HG03039 (cell line): ENCODE measurements at regions not wholly inside any gene's neighbourhood (a gene's known extent, or its start where the extent isn't known, plus 50 kb on each side); places are given as distances from the start of the nearest gene placed in this dataset.

ENCODE experiments used
- ATAC-seq: cut with Tn5 transposase; IDR thresholded peaks from one replicate; pipeline ENCODE4 v1.9.1; 2021; ENCODE audit warnings: mild to moderate bottlenecking, moderate library complexity; ENCODE audit not compliant: unreplicated experiment

DNA sequence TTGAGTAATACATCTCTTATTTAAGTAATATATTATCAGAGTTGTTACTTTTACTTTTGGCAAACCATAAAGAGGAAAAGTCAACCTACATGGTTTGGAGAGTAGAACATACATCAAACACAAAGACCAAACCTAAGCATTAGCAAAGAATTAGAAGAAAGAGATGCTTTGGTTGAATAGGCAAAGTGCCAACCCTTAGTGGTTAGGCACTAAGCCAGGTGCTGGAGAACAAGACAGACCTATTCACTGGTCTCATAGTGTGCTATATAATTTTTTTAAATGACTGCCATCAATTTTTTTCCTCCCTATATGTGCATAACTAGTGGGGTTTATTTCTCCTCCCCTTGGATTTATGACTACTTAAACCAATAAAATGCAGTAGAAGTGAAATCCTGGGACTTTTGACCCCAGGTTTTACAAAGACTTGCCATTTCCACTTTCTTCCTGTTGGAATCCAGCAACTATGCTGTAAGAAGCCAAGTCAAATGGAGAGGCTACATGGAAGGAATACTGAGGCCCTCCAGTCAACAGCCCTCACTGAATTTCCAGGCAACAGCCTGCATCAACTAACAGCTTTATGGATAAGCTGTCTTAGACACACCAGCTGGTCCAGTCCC lies 69.8 kb upstream of the HAO2 start:
- ATAC-seq = no peak

DNA sequence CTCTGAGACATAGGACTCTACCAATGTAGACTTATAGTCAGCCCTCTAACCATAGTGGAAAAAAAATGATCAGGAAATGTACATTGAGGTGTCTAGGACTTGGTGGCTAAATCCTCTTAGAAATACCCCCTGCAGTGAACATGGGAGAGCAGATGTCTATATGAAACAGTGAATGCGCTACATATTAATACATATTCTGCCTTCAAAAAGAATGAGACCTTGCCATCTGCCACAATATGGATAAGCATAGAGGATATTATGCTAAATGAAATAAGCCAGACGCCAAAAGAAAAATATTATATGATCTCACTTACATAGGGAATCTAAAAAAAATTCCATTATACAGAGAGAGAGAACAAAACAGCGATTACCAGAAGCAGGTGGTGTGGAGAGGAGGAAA lies 66.6 kb upstream of the HAO2 start:
- no peak for ATAC-seq

DNA sequence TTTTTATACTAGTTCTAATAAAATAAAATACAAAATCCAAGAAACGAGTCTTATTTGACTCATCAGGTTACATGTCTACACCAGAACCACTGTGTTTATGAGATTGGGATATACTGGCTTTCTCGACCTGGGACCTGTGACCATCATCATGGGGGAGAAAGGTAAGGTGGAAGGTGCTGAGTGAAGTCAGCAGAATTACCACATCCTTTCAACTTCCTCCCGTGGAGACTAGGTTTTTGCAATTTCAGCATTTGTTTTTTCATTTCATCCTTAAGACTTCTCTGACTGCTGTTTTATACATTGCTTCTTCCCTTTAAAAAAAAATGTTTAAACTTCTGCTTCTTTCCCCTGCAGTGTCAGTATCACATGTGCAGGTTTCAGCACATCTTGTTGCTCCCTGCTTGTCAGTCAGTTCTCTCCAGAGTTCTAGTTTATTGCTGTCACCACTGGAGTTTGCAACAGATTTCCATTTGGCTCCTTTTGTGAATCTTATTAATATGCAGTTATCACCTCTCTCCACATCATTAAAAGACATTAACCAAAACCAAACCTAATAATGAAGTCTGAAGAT lies 60.4 kb upstream of the HAO2 start:
- no peak for ATAC-seq

DNA sequence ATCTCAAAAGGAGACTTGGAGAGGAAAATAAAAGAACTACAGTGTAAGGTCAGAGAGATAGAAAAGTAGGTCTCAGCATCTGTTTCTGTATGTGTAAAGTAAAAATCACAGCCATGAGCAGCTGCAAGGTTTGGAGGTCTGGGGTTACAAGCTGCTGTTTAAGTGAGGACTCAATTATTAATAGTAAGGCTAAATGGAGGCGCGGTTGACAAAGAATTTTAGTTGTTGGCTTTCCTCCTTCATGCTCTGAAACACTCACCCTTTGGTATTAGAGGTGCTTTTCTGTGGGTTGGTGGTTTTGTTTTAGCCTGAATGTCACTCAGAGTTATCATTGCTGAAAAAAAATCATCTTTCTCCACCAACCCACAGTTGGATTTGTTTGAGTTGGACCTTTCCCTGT lies 59.8 kb upstream of the HAO2 start:
- no peak for ATAC-seq

DNA sequence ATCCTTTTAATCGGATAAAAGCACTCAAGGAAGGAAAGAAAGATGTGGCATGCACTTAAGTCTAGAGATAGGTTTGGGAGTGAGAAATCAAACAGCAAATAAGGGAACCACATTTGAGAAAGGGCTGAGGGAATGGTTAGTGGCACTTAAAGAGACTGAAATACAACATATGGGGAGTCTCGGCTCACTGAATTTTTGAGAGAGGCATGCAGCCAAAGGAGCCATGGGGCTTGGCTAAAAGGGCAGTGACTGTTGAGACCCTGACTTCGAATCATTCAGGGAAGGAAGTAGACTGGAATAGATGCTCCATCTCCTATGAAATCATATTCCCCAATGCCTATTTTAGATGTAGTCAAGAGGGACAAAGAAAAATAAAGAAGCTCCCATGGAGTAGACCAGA lies 58.3 kb upstream of the HAO2 start:
- ATAC-seq = no peak

DNA sequence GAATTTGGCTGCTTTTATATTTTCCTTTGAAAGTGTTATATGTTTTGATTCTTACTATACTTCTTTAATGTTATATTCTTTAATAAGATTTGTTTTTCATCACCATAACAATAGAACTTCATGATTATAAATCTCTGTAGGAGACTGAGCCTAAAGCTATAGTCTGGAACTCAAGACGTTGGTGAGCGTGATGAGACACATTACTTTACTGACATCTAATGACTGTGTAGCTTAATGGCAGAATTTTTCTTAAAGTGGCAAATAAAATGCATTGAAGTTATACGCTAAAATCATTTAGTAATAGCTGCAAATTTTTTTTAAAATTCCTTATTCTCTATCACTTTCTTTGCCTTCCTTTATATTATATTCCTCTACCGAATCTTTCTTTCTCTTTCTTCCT lies 56.1 kb upstream of the HAO2 start:
- ATAC-seq = no peak

DNA sequence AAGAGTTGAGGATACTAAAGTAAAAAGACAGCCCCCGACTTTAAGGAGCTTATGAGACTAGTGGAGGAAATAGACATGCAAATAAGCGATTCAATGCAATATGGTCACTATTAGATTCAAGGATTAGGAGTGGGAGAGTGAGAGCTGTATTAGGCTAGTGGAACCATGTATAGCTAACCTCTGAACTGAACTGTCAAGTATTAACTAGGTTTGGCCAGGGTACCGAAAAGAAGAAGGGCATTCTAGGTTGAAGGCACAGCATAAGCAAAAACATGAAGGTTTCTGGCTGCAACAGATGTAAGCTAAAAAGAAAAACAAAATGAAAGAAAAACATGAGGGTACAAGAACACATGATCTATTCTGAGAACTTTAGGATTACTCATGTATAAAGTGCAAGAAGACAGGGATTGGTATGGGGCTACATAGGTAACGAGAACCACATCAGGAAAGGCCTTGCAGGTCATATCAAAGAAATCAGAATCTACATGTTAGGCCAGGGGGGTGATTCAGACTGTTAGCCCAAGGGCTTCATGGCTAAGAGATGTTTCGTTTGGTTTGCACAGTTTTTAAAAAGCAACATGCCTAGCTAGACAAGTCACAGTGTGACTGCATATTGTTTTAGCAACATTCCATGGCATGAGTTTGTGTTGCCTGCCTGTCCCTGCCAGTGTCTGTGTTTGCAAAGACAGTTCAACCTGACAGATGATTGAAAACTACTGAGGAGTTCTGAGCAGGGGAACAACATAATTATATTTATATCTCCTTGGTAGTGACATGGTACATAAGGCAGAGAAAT lies 54.4 kb upstream of the HAO2 start:
- ATAC-seq = no peak

DNA sequence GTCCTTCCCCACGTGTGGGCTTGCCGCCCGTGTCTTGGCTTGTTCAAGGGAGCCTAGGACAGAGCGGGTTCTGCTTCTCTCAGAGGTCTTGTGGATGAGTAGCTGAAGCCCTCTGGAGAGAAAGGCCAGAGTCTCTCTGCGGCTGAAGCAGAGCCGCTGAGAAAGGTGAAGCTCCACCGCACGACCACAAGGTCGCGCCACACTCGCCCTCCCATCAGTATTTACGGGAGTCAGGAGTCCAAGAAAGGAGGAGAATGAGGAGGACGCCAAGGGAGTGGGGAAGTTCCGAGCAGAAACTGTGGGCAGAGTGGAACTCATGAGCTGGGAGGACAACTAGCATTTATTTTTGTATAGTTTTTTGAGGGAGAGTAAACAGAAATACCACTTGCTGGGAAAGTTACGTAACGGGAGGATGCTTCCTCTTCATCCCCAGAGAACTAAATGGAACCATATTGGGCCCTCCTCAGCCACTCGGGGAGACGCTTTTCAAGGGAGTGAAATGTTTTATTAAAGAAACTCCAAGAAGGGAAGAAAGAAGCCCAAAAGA lies 51.6 kb upstream of the HAO2 start:
- no peak for ATAC-seq

DNA sequence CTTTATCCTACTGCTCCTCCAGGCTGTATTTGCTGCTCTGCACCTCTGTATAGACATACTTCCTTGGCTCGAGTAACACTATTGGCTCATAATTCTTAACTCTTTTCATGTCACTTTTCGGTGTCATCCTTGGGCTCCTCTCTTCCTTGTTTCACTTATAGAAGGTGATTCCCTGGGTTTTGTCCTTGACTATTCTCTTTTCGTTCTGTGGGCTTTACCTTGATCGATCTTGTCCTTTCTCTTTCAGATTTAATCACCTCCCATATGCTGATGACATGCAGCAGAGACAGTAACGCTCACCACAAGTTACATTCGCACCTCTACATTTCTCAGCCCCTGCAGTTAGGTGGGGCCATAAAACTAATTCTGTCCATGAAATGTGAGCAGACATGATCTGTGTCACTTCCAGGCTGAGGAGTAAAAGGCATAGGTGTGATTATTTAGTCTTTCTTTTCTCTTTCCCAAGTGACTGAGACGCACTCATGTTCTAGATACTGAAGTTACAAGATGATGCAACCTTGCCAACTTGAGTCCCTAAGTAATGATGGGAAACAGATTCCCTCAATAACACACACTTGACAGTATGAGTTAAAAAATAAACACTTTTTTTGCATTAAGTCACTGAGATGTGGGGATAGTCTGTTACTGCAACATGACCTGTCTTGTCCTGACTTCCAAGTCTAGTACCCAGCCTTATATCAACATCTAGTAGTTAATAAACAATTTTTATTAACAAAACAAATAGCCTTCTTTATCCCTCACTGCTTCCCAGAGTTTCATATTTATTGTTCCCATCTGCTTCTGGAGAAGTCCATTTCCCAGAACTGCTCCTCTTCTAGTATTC lies 49.9 kb upstream of the HAO2 start:
- peak; percentile 75 for ATAC-seq
